Fibroblast of lung (primary cell): ENCODE measurements at regions not wholly inside any gene's neighbourhood (a gene's known extent, or its start where the extent isn't known, plus 50 kb on each side); places are given as distances from the start of the nearest gene placed in this dataset.

Experiments
- EZH2 ChIP-seq: IDR thresholded peaks from 2 replicates; pipeline ENCODE4 v1.5.1; 2012; ENCODE audit warnings: low read length, control low read depth, mild to moderate bottlenecking; ENCODE audit errors: missing control alignments
- TF ChIP-seq, protein P1 (sequence below), 2 donors: IDR thresholded peaks in 1 of 2; conservative IDR thresholded peaks in 1 of 2; 1 replicate in 1 of 2; 2 replicates in 1 of 2; pipeline ENCODE4 v1.5.1; 2011 to 2012; ENCODE audit warnings: low read length in 2 of 2, control low read depth in 1 of 2, inconsistent platforms in 1 of 2, low read depth in 1 of 2, mild to moderate bottlenecking in 1 of 2

GRCh38 chr10:131402771-131403650 lies 91.5 kb upstream of the TCERG1L start:
- TF ChIP-seq, protein P1, sequence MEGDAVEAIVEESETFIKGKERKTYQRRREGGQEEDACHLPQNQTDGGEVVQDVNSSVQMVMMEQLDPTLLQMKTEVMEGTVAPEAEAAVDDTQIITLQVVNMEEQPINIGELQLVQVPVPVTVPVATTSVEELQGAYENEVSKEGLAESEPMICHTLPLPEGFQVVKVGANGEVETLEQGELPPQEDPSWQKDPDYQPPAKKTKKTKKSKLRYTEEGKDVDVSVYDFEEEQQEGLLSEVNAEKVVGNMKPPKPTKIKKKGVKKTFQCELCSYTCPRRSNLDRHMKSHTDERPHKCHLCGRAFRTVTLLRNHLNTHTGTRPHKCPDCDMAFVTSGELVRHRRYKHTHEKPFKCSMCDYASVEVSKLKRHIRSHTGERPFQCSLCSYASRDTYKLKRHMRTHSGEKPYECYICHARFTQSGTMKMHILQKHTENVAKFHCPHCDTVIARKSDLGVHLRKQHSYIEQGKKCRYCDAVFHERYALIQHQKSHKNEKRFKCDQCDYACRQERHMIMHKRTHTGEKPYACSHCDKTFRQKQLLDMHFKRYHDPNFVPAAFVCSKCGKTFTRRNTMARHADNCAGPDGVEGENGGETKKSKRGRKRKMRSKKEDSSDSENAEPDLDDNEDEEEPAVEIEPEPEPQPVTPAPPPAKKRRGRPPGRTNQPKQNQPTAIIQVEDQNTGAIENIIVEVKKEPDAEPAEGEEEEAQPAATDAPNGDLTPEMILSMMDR (conservative IDR thresholded peaks at IDR 0.05 in 1 of 2, IDR thresholded peaks at IDR 0.05 in 1 of 2; ENCODE audit: low read depth in 1 of 2, low read length in 2 of 2): no peak
- TF ChIP-seq EZH2: no peak
